Psoas muscle (tissue), 7 donors: ENCODE measurements at regions not wholly inside any gene's neighbourhood (a gene's known extent, or its start where the extent isn't known, plus 50 kb on each side); places are given as distances from the start of the nearest gene placed in this dataset.

Source experiments
- ATAC-seq, 4 donors: fragments of 200-7000 bp; cut with Tn5 transposase; one replicate each; pipeline ENCODE4 v1.9.1; 2020; ENCODE audit warnings: moderate library complexity in 3 of 4, mild to moderate bottlenecking in 2 of 4
- DNase-seq, 2 donors: peaks; one replicate each; pipeline ENCODE4 v3.0.0-alpha.2; 2020
- H3K27ac ChIP-seq: fragments of 200-600 bp; one replicate; pipeline ENCODE4 v1.8.0; 2022
- H3K27me3 ChIP-seq, 3 donors: fragments of 200-600 bp in 1 of 3; one replicate each; pipeline versions ENCODE4 v1.6.1 to v1.8.0; 2013 to 2022; ENCODE audit warnings: low read length in 2 of 3, mild to moderate bottlenecking in 2 of 3, moderate library complexity in 1 of 3; ENCODE audit not compliant: insufficient read depth in 3 of 3
- H3K36me3 ChIP-seq, 2 donors: fragments of 200-600 bp in 1 of 2; one replicate each; pipeline versions ENCODE4 v1.6.1 to v1.8.0; 2013 to 2022; ENCODE audit warnings: low read depth in 1 of 2, mild to moderate bottlenecking in 1 of 2, moderate library complexity in 1 of 2; ENCODE audit not compliant: insufficient read depth in 1 of 2
- H3K4me1 ChIP-seq: fragments of 200-600 bp; one replicate; pipeline ENCODE4 v1.8.0; 2022
- H3K4me3 ChIP-seq: fragments of 200-600 bp; one replicate; pipeline ENCODE4 v1.8.0; 2022; ENCODE audit warnings: mild to moderate bottlenecking
- H3K9me3 ChIP-seq: fragments of 200-600 bp; one replicate; pipeline ENCODE4 v1.8.0; 2022
- CTCF ChIP-seq: fragments of 200-600 bp; IDR thresholded peaks from one replicate; pipeline ENCODE4 v1.8.0; 2022; ENCODE audit warnings: antibody characterized with exemption
- WGBS, 3 donors: extraction: QIAGEN DNeasy Blood & Tissue Kit; methylation state at CpG; one replicate each; pipeline versions ENCODE4 v1.1.6 to v1.1.7; 2013; 5-methylcytosine and 5-hydroxymethylcytosine counted together
- intact Hi-C, 2 donors: fragments of 100-400 bp; cut with DNase I; formaldehyde crosslinking; loops; one replicate each; pipeline versions ENCODE4 v1.11.0 to v1.14.2; 2022
- donor health status: healthy with polysubstance abuse.
- donor health status: DM: no; HTN: no; CAD: no; lungs with moderate emphysema.
- donor health status: Bipolar disorder and iron deficiency.
- donor health status: healthy.
- donor health status: DM: yes; HTN: yes; CAD: no.
- donor health status: DM: no; HTN: no; CAD: no.
- donor health status: DM: yes; HTN: yes; CAD: no.

- no peak overlapping the region for H3K4me3 ChIP-seq
- 66 to 68% (median 68%) methylated on average over 5 of the region's 5 CpGs for whole genome bisulfite sequencing, 3 donors
- no peak for DNase-seq
- TF ChIP-seq CTCF: no peak
- H3K9me3 ChIP-seq: no peaks in the 10 kb centered on the region
- intact Hi-C loops: no loop called here
- no peaks in the 10 kb centered on the region for H3K36me3 ChIP-seq
- no peaks in the 10 kb centered on the region for H3K4me1 ChIP-seq
- no peak overlapping the region for H3K27ac ChIP-seq
- H3K27me3 ChIP-seq: no peaks in the 10 kb centered on the region
- ATAC-seq: no peak
Observed at GRCh38 chr9:134562146-134562849, 79.3 kb upstream of the COL5A1 start.

GRCh38 chr9:134563397-134563796 lies 78.2 kb upstream of the COL5A1 start:
- H3K4me1 ChIP-seq: no peaks in the 10 kb centered on the region
- H3K36me3 ChIP-seq: no peaks in the 10 kb centered on the region
- TF ChIP-seq CTCF: no peak
- no peak for DNase-seq
- no peak overlapping the region for H3K4me3 ChIP-seq
- H3K9me3 ChIP-seq: no peaks in the 10 kb centered on the region
- WGBS, 3 donors: 92 to 97% (median 96%) methylated on average over 4 of the region's 4 CpGs
- no peak overlapping the region for H3K27ac ChIP-seq
- peaks cover 0 to 6% (median 0%) of the 10 kb centered on the region in 3 donors for H3K27me3 ChIP-seq
- intact Hi-C loops: no loop called here
- no peak for ATAC-seq

- no peak for ATAC-seq
- TF ChIP-seq CTCF: no peak
Observed at GRCh38 chr9:134564431-134565170, 77.0 kb upstream of the COL5A1 start.

GRCh38 chr9:134565316-134565915 lies 76.2 kb upstream of the COL5A1 start:
- ATAC-seq (no peak), DNase-seq (no peak)
- Histone ChIP-seq H3K4me1 (no peaks in the 10 kb centered on the region), H3K27me3 (peaks cover 0 to 19% (median 0%) of the 10 kb centered on the region in 3 donors), H3K4me3 (no peak overlapping the region), H3K36me3 (no peaks in the 10 kb centered on the region), H3K27ac (no peak overlapping the region), H3K9me3 (no peaks in the 10 kb centered on the region)
- 82 to 85% (median 82%) methylated on average over 12 to 14 of the region's 14 CpGs for WGBS, 3 donors
- TF ChIP-seq CTCF: no peak
- intact Hi-C loops: no loop called here

More at GRCh38 chr9:134564431-134565170, 77.0 kb upstream of the COL5A1 start:
- H3K27ac ChIP-seq: no peak overlapping the region
- no peak overlapping the region for H3K4me3 ChIP-seq
- intact Hi-C loops: no loop called here
- no peaks in the 10 kb centered on the region for H3K36me3 ChIP-seq
- H3K4me1 ChIP-seq: no peaks in the 10 kb centered on the region
- no peak for DNase-seq
- peaks cover 0 to 17% (median 0%) of the 10 kb centered on the region in 3 donors for H3K27me3 ChIP-seq
- 54 to 65% (median 58%) methylated on average over 16 of the region's 16 CpGs for WGBS, 3 donors
- H3K9me3 ChIP-seq: no peaks in the 10 kb centered on the region
